A673 (cell line): ENCODE measurements at regions not wholly inside any gene's neighbourhood (a gene's known extent, or its start where the extent isn't known, plus 50 kb on each side); places are given as distances from the start of the nearest gene placed in this dataset.

Experiments
- EZH2 ChIP-seq: fragments of 200-600 bp; sonication (generic); IDR thresholded peaks from 2 replicates; pipeline ENCODE4 v1.6.1; 2017; ENCODE audit warnings: borderline replicate concordance, low read depth, mild to moderate bottlenecking, mixed read lengths, antibody characterized with exemption, low read length; ENCODE audit not compliant: poor library complexity, severe bottlenecking
- TF ChIP-seq, protein P1 (sequence below): fragments of 300-800, 200-600 bp; sonication (generic); conservative IDR thresholded peaks from 2 replicates; pipeline ENCODE4 v1.5.1; 2017; ENCODE audit warnings: low read depth, mild to moderate bottlenecking, antibody characterized with exemption, low read length, moderate library complexity, mixed read lengths

DNA sequence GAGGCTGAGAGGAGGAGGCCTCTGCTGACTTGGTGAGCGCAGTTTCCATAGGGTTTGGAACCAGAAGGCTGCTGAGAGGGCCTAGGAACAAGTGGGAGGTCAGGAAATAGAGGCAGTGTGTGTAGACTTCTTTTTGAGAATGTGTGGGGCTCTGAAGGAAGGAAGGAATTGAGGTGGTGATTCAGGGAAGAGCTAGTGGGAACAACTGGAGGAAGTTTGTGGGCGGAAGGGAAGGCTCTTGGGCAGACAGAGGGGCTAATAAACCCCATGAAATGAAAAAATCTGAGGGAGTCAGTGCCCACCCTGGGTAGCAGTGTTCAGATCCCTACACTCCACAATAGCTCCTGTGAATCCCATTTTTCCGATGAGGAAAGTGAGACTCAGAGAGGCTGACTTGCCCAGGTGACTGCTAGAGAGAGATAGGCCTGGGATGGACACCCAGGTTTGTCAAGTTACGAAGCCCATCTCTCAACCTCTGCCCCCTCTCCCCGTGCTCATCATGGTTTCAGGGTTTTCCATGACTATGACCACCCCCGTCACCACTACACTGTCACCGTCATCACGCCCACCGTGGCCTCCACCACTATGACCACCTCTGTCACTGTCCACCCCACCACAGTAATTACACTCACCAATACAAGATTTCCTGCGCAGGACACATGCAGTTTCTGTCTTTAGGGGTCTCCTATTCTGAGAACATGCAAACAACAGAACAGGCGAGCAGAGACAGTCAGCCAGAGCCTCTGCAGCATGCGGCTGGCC, 106.4 kb downstream of the MRPL14 start:
- no peak for TF ChIP-seq EZH2
- TF ChIP-seq, protein P1, sequence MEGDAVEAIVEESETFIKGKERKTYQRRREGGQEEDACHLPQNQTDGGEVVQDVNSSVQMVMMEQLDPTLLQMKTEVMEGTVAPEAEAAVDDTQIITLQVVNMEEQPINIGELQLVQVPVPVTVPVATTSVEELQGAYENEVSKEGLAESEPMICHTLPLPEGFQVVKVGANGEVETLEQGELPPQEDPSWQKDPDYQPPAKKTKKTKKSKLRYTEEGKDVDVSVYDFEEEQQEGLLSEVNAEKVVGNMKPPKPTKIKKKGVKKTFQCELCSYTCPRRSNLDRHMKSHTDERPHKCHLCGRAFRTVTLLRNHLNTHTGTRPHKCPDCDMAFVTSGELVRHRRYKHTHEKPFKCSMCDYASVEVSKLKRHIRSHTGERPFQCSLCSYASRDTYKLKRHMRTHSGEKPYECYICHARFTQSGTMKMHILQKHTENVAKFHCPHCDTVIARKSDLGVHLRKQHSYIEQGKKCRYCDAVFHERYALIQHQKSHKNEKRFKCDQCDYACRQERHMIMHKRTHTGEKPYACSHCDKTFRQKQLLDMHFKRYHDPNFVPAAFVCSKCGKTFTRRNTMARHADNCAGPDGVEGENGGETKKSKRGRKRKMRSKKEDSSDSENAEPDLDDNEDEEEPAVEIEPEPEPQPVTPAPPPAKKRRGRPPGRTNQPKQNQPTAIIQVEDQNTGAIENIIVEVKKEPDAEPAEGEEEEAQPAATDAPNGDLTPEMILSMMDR = no peak
